ENCODE measurements at regions not wholly inside any gene's neighbourhood (a gene's known extent, or its start where the extent isn't known, plus 50 kb on each side); places are given as distances from the start of the nearest gene placed in this dataset.

DNA sequence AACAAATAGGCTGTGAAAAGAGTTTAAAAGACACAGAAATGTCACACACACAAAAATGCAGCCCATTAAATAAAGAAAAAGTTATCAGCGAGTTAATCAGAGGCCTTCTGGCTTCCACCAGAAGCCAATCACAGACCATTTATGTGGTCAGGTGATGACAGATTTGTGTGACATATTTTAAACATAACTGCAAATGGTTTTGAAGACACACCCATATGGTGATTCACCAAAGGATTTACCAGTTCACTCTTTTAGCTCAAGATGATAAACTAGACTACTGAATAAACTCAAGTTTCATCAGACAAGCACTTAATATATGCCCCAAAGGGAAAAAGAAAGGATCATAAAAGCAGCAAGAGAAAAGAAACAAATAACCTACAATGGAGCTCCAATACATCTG is 181.2 kb downstream of the SPANXN4 start:
- Mint-ChIP-seq H3K27ac (no peak overlapping the region), H3K36me3 (ENCODE audit: low read depth) (no peaks in the 10 kb centered on the region), H3K9me3 (no peaks in the 10 kb centered on the region; the same call in 2 of the 3 replicates), H3K4me1 (peaks cover 6% of the 10 kb centered on the region; the same call in 2 of the 3 replicates), H3K27me3 (ENCODE audit: insufficient read depth, low read depth, poor library complexity) (peaks cover 2% of the 10 kb centered on the region), H3K4me3 (no peak overlapping the region)
- Histone ChIP-seq H3K4me3 (no peak overlapping the region), H3K4me1 (ENCODE audit: insufficient read depth) (no peaks in the 10 kb centered on the region), H3K36me3 (ENCODE audit: insufficient read depth) (no peaks in the 10 kb centered on the region), H4K20me1 (replicated peaks; ENCODE audit: insufficient read depth) (no peaks in the 10 kb centered on the region), H3F3A (replicated peaks; ENCODE audit: low read depth) (no peaks in the 10 kb centered on the region), H3K4me2 (no peak overlapping the region), H3K9me2 (ENCODE audit: insufficient read depth) (no peaks in the 10 kb centered on the region), H3K27ac (ENCODE audit: low read depth) (no peak overlapping the region), H2AFZ (no peak overlapping the region), H3K79me2 (replicated peaks; ENCODE audit: insufficient read depth) (no peaks in the 10 kb centered on the region), H3K27me3 (ENCODE audit: insufficient read depth) (no peaks in the 10 kb centered on the region)
- TF ChIP-seq, protein P1, sequence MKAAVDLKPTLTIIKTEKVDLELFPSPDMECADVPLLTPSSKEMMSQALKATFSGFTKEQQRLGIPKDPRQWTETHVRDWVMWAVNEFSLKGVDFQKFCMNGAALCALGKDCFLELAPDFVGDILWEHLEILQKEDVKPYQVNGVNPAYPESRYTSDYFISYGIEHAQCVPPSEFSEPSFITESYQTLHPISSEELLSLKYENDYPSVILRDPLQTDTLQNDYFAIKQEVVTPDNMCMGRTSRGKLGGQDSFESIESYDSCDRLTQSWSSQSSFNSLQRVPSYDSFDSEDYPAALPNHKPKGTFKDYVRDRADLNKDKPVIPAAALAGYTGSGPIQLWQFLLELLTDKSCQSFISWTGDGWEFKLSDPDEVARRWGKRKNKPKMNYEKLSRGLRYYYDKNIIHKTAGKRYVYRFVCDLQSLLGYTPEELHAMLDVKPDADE (IDR thresholded peaks at IDR 0.05) = no peak
- TF ChIP-seq JUNB (IDR thresholded peaks at IDR 0.05; ENCODE audit: unreplicated experiment) (no peak), POLR2AphosphoS5 (IDR thresholded peaks at IDR 0.05; ENCODE audit: low read depth) (no peak), ZNF114 (CRISPR knock-in tag; IDR thresholded peaks at IDR 0.05) (no peak), CREB1 (CRISPR knock-in tag; IDR thresholded peaks at IDR 0.05; ENCODE audit: low read depth) (no peak), STAT1 (IDR thresholded peaks at IDR 0.05; ENCODE audit: unreplicated experiment) (no peak), EZH2phosphoT487 (IDR thresholded peaks at IDR 0.05; ENCODE audit: unreplicated experiment) (no peak), ZNF331 (CRISPR knock-in tag; IDR thresholded peaks at IDR 0.05; ENCODE audit: low read depth) (no peak)
- TF ChIP-seq, protein P2, sequence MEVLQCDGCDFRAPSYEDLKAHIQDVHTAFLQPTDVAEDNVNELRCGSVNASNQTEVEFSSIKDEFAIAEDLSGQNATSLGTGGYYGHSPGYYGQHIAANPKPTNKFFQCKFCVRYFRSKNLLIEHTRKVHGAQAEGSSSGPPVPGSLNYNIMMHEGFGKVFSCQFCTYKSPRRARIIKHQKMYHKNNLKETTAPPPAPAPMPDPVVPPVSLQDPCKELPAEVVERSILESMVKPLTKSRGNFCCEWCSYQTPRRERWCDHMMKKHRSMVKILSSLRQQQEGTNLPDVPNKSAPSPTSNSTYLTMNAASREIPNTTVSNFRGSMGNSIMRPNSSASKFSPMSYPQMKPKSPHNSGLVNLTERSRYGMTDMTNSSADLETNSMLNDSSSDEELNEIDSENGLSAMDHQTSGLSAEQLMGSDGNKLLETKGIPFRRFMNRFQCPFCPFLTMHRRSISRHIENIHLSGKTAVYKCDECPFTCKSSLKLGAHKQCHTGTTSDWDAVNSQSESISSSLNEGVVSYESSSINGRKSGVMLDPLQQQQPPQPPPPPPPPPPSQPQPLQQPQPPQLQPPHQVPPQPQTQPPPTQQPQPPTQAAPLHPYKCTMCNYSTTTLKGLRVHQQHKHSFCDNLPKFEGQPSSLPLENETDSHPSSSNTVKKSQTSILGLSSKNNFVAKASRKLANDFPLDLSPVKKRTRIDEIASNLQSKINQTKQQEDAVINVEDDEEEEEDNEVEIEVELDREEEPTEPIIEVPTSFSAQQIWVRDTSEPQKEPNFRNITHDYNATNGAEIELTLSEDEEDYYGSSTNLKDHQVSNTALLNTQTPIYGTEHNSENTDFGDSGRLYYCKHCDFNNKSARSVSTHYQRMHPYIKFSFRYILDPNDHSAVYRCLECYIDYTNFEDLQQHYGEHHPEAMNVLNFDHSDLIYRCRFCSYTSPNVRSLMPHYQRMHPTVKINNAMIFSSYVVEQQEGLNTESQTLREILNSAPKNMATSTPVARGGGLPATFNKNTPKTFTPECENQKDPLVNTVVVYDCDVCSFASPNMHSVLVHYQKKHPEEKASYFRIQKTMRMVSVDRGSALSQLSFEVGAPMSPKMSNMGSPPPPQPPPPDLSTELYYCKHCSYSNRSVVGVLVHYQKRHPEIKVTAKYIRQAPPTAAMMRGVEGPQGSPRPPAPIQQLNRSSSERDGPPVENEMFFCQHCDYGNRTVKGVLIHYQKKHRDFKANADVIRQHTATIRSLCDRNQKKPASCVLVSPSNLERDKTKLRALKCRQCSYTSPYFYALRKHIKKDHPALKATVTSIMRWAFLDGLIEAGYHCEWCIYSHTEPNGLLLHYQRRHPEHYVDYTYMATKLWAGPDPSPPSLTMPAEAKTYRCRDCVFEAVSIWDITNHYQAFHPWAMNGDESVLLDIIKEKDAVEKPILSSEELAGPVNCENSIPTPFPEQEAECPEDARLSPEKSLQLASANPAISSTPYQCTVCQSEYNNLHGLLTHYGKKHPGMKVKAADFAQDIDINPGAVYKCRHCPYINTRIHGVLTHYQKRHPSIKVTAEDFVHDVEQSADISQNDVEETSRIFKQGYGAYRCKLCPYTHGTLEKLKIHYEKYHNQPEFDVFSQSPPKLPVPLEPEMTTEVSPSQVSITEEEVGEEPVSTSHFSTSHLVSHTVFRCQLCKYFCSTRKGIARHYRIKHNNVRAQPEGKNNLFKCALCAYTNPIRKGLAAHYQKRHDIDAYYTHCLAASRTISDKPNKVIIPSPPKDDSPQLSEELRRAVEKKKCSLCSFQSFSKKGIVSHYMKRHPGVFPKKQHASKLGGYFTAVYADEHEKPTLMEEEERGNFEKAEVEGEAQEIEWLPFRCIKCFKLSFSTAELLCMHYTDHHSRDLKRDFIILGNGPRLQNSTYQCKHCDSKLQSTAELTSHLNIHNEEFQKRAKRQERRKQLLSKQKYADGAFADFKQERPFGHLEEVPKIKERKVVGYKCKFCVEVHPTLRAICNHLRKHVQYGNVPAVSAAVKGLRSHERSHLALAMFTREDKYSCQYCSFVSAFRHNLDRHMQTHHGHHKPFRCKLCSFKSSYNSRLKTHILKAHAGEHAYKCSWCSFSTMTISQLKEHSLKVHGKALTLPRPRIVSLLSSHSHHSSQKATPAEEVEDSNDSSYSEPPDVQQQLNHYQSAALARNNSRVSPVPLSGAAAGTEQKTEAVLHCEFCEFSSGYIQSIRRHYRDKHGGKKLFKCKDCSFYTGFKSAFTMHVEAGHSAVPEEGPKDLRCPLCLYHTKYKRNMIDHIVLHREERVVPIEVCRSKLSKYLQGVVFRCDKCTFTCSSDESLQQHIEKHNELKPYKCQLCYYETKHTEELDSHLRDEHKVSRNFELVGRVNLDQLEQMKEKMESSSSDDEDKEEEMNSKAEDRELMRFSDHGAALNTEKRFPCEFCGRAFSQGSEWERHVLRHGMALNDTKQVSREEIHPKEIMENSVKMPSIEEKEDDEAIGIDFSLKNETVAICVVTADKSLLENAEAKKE (CRISPR knock-in tag; IDR thresholded peaks at IDR 0.05) = no peak
- TF ChIP-seq, protein P3, sequence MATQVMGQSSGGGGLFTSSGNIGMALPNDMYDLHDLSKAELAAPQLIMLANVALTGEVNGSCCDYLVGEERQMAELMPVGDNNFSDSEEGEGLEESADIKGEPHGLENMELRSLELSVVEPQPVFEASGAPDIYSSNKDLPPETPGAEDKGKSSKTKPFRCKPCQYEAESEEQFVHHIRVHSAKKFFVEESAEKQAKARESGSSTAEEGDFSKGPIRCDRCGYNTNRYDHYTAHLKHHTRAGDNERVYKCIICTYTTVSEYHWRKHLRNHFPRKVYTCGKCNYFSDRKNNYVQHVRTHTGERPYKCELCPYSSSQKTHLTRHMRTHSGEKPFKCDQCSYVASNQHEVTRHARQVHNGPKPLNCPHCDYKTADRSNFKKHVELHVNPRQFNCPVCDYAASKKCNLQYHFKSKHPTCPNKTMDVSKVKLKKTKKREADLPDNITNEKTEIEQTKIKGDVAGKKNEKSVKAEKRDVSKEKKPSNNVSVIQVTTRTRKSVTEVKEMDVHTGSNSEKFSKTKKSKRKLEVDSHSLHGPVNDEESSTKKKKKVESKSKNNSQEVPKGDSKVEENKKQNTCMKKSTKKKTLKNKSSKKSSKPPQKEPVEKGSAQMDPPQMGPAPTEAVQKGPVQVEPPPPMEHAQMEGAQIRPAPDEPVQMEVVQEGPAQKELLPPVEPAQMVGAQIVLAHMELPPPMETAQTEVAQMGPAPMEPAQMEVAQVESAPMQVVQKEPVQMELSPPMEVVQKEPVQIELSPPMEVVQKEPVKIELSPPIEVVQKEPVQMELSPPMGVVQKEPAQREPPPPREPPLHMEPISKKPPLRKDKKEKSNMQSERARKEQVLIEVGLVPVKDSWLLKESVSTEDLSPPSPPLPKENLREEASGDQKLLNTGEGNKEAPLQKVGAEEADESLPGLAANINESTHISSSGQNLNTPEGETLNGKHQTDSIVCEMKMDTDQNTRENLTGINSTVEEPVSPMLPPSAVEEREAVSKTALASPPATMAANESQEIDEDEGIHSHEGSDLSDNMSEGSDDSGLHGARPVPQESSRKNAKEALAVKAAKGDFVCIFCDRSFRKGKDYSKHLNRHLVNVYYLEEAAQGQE (IDR thresholded peaks at IDR 0.05; ENCODE audit: unreplicated experiment) = no peak
- DNase-seq (ENCODE audit: low spot score) (no peak), ATAC-seq (no peak)

All from GM23338 (cell line).